Loucy (cell line): ENCODE measurements at regions not wholly inside any gene's neighbourhood (a gene's known extent, or its start where the extent isn't known, plus 50 kb on each side); places are given as distances from the start of the nearest gene placed in this dataset.

Experiments
- H2AFZ ChIP-seq: fragments of 200-600 bp; sonication (generic); 2 replicates; pipeline ENCODE4 v1.6.0; 2016; ENCODE audit warnings: antibody characterized with exemption, mild to moderate bottlenecking, low read length, moderate library complexity
- H3F3A ChIP-seq: fragments of 200-600 bp; 2 replicates; pipeline ENCODE4 v1.6.0; 2016; ENCODE audit warnings: antibody characterized with exemption, low read depth, mild to moderate bottlenecking
- H3K27me3 ChIP-seq: fragments of 200-600 bp; sonication (generic); 2 replicates; pipeline ENCODE4 v1.6.1; 2014; ENCODE audit warnings: low read length, mild to moderate bottlenecking; ENCODE audit not compliant: insufficient read depth, poor library complexity, severe bottlenecking
- H3K36me3 ChIP-seq: fragments of 200-600 bp; sonication (generic); 2 replicates; pipeline ENCODE4 v1.6.1; 2016; ENCODE audit warnings: low read length; ENCODE audit not compliant: insufficient read depth
- H3K4me1 ChIP-seq: fragments of 200-600 bp; sonication (generic); 2 replicates; pipeline ENCODE4 v1.5.1; 2014; ENCODE audit warnings: low read length, mild to moderate bottlenecking; ENCODE audit not compliant: insufficient read depth, poor library complexity, severe bottlenecking
- H3K4me2 ChIP-seq: fragments of 200-600 bp; sonication (generic); 2 replicates; pipeline ENCODE4 v1.6.0; 2014; ENCODE audit warnings: antibody characterized with exemption, low read length, low read depth, mild to moderate bottlenecking; ENCODE audit not compliant: poor library complexity, severe bottlenecking
- H3K4me3 ChIP-seq: fragments of 200-600 bp; sonication (generic); 2 replicates; pipeline ENCODE4 v1.5.1; 2014; ENCODE audit warnings: low read length, mild to moderate bottlenecking, mixed read lengths; ENCODE audit not compliant: poor library complexity, severe bottlenecking
- H3K79me2 ChIP-seq: fragments of 200-600 bp; sonication (generic); 2 replicates; pipeline ENCODE4 v1.6.1; 2014; ENCODE audit warnings: low read length; ENCODE audit not compliant: insufficient read depth
- H3K9ac ChIP-seq: fragments of 200-600 bp; sonication (generic); 2 replicates; pipeline ENCODE4 v1.6.0; 2014; ENCODE audit warnings: mild to moderate bottlenecking, low read depth, low read length, moderate library complexity; ENCODE audit not compliant: poor library complexity, severe bottlenecking
- H3K9me2 ChIP-seq: fragments of 200-600 bp; sonication (generic); replicated peaks from 2 replicates; pipeline ENCODE4 v1.6.1; 2016; ENCODE audit warnings: low read depth, low read length, mixed read lengths
- H3K9me3 ChIP-seq: fragments of 200-600 bp; sonication (generic); 2 replicates; pipeline ENCODE4 v1.6.1; 2014; ENCODE audit warnings: mild to moderate bottlenecking, antibody characterized with exemption, low read length, low read depth; ENCODE audit not compliant: insufficient read depth
- H4K20me1 ChIP-seq: fragments of 200-600 bp; sonication (generic); 2 replicates; pipeline ENCODE4 v1.6.0; 2014; ENCODE audit warnings: antibody characterized with exemption, low read length, mild to moderate bottlenecking; ENCODE audit not compliant: insufficient read depth, poor library complexity, severe bottlenecking
- CTCF ChIP-seq: fragments of 200-600 bp; sonication (generic); conservative IDR thresholded peaks from 2 replicates; pipeline ENCODE4 v1.5.1; 2014; ENCODE audit warnings: mild to moderate bottlenecking, antibody characterized with exemption, low read length
- EZH2phosphoT487 ChIP-seq: fragments of 200-600 bp; IDR thresholded peaks from 2 replicates; pipeline ENCODE4 v1.6.1; 2018; ENCODE audit warnings: antibody characterized with exemption, mild to moderate bottlenecking, moderate library complexity, borderline replicate concordance

GRCh38 chr2:146214394-146214929 lies 1630.4 kb upstream of the ACVR2A start:
- H3K4me2 ChIP-seq = no peak overlapping the region
- no peaks in the 10 kb centered on the region for H3K4me1 ChIP-seq
- no peaks in the 10 kb centered on the region for H3F3A ChIP-seq
- H3K9me3 ChIP-seq = no peaks in the 10 kb centered on the region
- no peaks in the 10 kb centered on the region for H3K36me3 ChIP-seq
- H3K27me3 ChIP-seq = no peaks in the 10 kb centered on the region
- H3K9me2 ChIP-seq = no peaks in the 10 kb centered on the region
- no peaks in the 10 kb centered on the region for H4K20me1 ChIP-seq
- no peak overlapping the region for H2AFZ ChIP-seq
- TF ChIP-seq CTCF (no peak), EZH2phosphoT487 (no peak)
- H3K4me3 ChIP-seq = no peak overlapping the region
- H3K9ac ChIP-seq = no peak overlapping the region
- H3K79me2 ChIP-seq = no peaks in the 10 kb centered on the region

- Histone ChIP-seq H3F3A (no peaks in the 10 kb centered on the region), H3K4me1 (no peaks in the 10 kb centered on the region), H3K79me2 (no peaks in the 10 kb centered on the region), H4K20me1 (no peaks in the 10 kb centered on the region), H3K9me2 (no peaks in the 10 kb centered on the region), H3K9me3 (no peaks in the 10 kb centered on the region), H3K4me2 (no peak overlapping the region), H2AFZ (no peak overlapping the region), H3K4me3 (no peak overlapping the region), H3K9ac (no peak overlapping the region), H3K27me3 (no peaks in the 10 kb centered on the region), H3K36me3 (no peaks in the 10 kb centered on the region)
- TF ChIP-seq CTCF (no peak), EZH2phosphoT487 (no peak)
Observed at GRCh38 chr2:146213674-146214073, 1631.2 kb upstream of the ACVR2A start.

GRCh38 chr2:146212602-146213001 lies 1632.2 kb upstream of the ACVR2A start:
- H3K36me3 ChIP-seq = no peaks in the 10 kb centered on the region
- H3K9me3 ChIP-seq = no peaks in the 10 kb centered on the region
- no peaks in the 10 kb centered on the region for H3K79me2 ChIP-seq
- H4K20me1 ChIP-seq = no peaks in the 10 kb centered on the region
- no peaks in the 10 kb centered on the region for H3K27me3 ChIP-seq
- H3K4me2 ChIP-seq = no peak overlapping the region
- no peak overlapping the region for H3K9ac ChIP-seq
- H3K9me2 ChIP-seq = no peaks in the 10 kb centered on the region
- H3F3A ChIP-seq = no peaks in the 10 kb centered on the region
- H3K4me1 ChIP-seq = no peaks in the 10 kb centered on the region
- H3K4me3 ChIP-seq = no peak overlapping the region
- H2AFZ ChIP-seq = no peak overlapping the region
- TF ChIP-seq CTCF (no peak), EZH2phosphoT487 (no peak)
